HG03139 (cell line): ENCODE measurements at regions not wholly inside any gene's neighbourhood (a gene's known extent, or its start where the extent isn't known, plus 50 kb on each side); places are given as distances from the start of the nearest gene placed in this dataset.
"Not testable (repeated sequence)": the region's sequence is repeated elsewhere in the genome, so short reads cannot be mapped to it uniquely, and the experiment has no call there.

Source experiments
- ATAC-seq: cut with Tn5 transposase; IDR thresholded peaks from one replicate; pipeline ENCODE4 v1.9.1; 2021; ENCODE audit not compliant: unreplicated experiment

- ATAC-seq, result no peak
These were observed 115.5 kb downstream of the BUB3 start for GRCh38 chr10:123269675-123270074.

- no peak for ATAC-seq
These were observed 116.0 kb downstream of the BUB3 start for GRCh38 chr10:123270221-123270620.

GRCh38 chr10:123270806-123271205 lies 116.6 kb downstream of the BUB3 start:
- ATAC-seq, result no peak

- no peak for ATAC-seq
These were observed 118.0 kb downstream of the BUB3 start for GRCh38 chr10:123272171-123272570.

- no peak for ATAC-seq
These were observed 120.3 kb downstream of the BUB3 start for GRCh38 chr10:123274306-123275135.

- no peak for ATAC-seq
These were observed 120.9 kb downstream of the BUB3 start for GRCh38 chr10:123275136-123275564.

GRCh38 chr10:123278445-123278844 lies 124.2 kb downstream of the BUB3 start:
- no peak for ATAC-seq

GRCh38 chr10:123283371-123283770 lies 129.2 kb downstream of the BUB3 start:
- not testable (repeated sequence) for ATAC-seq

- no peak for ATAC-seq
These were observed 129.8 kb downstream of the BUB3 start for GRCh38 chr10:123284022-123284421.

GRCh38 chr10:123287594-123288247 lies 133.5 kb downstream of the BUB3 start:
- ATAC-seq, result no peak

- no peak for ATAC-seq
These were observed 135.2 kb downstream of the BUB3 start for GRCh38 chr10:123289432-123289831.

- ATAC-seq, result no peak
These were observed 139.9 kb downstream of the BUB3 start for GRCh38 chr10:123294109-123294508.

GRCh38 chr10:123294886-123295285 lies 140.7 kb downstream of the BUB3 start:
- no peak for ATAC-seq

GRCh38 chr10:123295644-123296043 lies 141.4 kb downstream of the BUB3 start:
- no peak for ATAC-seq

- no peak for ATAC-seq
These were observed 143.0 kb downstream of the BUB3 start for GRCh38 chr10:123297175-123297574.

GRCh38 chr10:123298583-123298982 lies 144.4 kb downstream of the BUB3 start:
- ATAC-seq, result no peak

GRCh38 chr10:123299598-123299997 lies 145.4 kb downstream of the BUB3 start:
- ATAC-seq, result no peak

GRCh38 chr10:123301077-123301857 lies 147.1 kb downstream of the BUB3 start:
- no peak for ATAC-seq

- no peak for ATAC-seq
These were observed 149.6 kb downstream of the BUB3 start for GRCh38 chr10:123303581-123304337.

- ATAC-seq, result no peak
These were observed 151.5 kb downstream of the BUB3 start for GRCh38 chr10:123305671-123306070.

GRCh38 chr10:123306290-123306689 lies 152.1 kb downstream of the BUB3 start:
- ATAC-seq, result no peak
